B cell (primary cell): ENCODE measurements at regions not wholly inside any gene's neighbourhood (a gene's known extent, or its start where the extent isn't known, plus 50 kb on each side); places are given as distances from the start of the nearest gene placed in this dataset.

ENCODE experiments used
- CTCF ChIP-seq: fragments of 200-600 bp; IDR thresholded peaks from one replicate; pipeline ENCODE4 v1.8.0; 2022; ENCODE audit warnings: antibody characterized with exemption, mild to moderate bottlenecking
- EZH2 ChIP-seq: IDR thresholded peaks from 2 replicates; pipeline ENCODE4 v1.6.1; 2012; ENCODE audit warnings: borderline replicate concordance, low read depth, mild to moderate bottlenecking, moderate library complexity, low read length; ENCODE audit not compliant: insufficient read depth, poor library complexity, severe bottlenecking

GRCh38 chr3:64354956-64355355 is 129.7 kb upstream of the PRICKLE2 start:
- no peak for TF ChIP-seq CTCF
- no peak for TF ChIP-seq EZH2
